ENCODE measurements at regions not wholly inside any gene's neighbourhood (a gene's known extent, or its start where the extent isn't known, plus 50 kb on each side); places are given as distances from the start of the nearest gene placed in this dataset.

DNA sequence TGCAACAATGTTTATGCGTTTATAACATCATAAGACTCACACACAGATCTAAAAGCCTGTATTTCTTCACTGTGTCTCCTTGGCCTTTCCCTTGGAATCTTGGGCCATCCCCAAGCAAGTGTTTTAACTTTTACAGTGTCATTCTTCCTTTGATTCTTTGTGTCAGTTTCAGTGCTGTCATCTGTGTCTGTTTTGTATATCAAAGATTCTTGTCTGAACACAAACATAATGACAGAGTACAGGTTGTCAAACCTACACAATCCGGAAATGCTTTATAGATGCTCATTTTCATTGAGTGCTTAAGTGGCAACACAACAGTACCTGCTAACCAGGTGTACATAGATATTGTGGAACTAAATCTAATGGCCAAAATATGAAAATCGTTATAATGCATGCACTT lies 1500.0 kb downstream of the TECRL start:
- TF ChIP-seq, protein P1, sequence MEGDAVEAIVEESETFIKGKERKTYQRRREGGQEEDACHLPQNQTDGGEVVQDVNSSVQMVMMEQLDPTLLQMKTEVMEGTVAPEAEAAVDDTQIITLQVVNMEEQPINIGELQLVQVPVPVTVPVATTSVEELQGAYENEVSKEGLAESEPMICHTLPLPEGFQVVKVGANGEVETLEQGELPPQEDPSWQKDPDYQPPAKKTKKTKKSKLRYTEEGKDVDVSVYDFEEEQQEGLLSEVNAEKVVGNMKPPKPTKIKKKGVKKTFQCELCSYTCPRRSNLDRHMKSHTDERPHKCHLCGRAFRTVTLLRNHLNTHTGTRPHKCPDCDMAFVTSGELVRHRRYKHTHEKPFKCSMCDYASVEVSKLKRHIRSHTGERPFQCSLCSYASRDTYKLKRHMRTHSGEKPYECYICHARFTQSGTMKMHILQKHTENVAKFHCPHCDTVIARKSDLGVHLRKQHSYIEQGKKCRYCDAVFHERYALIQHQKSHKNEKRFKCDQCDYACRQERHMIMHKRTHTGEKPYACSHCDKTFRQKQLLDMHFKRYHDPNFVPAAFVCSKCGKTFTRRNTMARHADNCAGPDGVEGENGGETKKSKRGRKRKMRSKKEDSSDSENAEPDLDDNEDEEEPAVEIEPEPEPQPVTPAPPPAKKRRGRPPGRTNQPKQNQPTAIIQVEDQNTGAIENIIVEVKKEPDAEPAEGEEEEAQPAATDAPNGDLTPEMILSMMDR (CRISPR knock-in tag; IDR thresholded peaks at IDR 0.05): no peak
- TF ChIP-seq HDAC1 (CRISPR knock-in tag; IDR thresholded peaks at IDR 0.05): no peak
- TF ChIP-seq NCOA5 (CRISPR knock-in tag; IDR thresholded peaks at IDR 0.05): no peak
- TF ChIP-seq, protein P2, sequence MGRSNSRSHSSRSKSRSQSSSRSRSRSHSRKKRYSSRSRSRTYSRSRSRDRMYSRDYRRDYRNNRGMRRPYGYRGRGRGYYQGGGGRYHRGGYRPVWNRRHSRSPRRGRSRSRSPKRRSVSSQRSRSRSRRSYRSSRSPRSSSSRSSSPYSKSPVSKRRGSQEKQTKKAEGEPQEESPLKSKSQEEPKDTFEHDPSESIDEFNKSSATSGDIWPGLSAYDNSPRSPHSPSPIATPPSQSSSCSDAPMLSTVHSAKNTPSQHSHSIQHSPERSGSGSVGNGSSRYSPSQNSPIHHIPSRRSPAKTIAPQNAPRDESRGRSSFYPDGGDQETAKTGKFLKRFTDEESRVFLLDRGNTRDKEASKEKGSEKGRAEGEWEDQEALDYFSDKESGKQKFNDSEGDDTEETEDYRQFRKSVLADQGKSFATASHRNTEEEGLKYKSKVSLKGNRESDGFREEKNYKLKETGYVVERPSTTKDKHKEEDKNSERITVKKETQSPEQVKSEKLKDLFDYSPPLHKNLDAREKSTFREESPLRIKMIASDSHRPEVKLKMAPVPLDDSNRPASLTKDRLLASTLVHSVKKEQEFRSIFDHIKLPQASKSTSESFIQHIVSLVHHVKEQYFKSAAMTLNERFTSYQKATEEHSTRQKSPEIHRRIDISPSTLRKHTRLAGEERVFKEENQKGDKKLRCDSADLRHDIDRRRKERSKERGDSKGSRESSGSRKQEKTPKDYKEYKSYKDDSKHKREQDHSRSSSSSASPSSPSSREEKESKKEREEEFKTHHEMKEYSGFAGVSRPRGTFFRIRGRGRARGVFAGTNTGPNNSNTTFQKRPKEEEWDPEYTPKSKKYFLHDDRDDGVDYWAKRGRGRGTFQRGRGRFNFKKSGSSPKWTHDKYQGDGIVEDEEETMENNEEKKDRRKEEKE (IDR thresholded peaks at IDR 0.05): no peak
- TF ChIP-seq, protein P3, sequence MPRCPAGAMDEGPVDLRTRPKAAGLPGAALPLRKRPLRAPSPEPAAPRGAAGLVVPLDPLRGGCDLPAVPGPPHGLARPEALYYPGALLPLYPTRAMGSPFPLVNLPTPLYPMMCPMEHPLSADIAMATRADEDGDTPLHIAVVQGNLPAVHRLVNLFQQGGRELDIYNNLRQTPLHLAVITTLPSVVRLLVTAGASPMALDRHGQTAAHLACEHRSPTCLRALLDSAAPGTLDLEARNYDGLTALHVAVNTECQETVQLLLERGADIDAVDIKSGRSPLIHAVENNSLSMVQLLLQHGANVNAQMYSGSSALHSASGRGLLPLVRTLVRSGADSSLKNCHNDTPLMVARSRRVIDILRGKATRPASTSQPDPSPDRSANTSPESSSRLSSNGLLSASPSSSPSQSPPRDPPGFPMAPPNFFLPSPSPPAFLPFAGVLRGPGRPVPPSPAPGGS (CRISPR knock-in tag; IDR thresholded peaks at IDR 0.05): no peak
- no peak for TF ChIP-seq TGIF2 (CRISPR knock-in tag; IDR thresholded peaks at IDR 0.05)
- no peak for TF ChIP-seq TMF1 (CRISPR knock-in tag; IDR thresholded peaks at IDR 0.05; ENCODE audit: low read depth)
- TF ChIP-seq ARNT (IDR thresholded peaks at IDR 0.05): no peak
- TF ChIP-seq, protein P4, sequence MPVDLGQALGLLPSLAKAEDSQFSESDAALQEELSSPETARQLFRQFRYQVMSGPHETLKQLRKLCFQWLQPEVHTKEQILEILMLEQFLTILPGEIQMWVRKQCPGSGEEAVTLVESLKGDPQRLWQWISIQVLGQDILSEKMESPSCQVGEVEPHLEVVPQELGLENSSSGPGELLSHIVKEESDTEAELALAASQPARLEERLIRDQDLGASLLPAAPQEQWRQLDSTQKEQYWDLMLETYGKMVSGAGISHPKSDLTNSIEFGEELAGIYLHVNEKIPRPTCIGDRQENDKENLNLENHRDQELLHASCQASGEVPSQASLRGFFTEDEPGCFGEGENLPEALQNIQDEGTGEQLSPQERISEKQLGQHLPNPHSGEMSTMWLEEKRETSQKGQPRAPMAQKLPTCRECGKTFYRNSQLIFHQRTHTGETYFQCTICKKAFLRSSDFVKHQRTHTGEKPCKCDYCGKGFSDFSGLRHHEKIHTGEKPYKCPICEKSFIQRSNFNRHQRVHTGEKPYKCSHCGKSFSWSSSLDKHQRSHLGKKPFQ (CRISPR knock-in tag; IDR thresholded peaks at IDR 0.05; ENCODE audit: insufficient replicate concordance): no peak
- no peak for TF ChIP-seq BRCA1 (CRISPR knock-in tag; IDR thresholded peaks at IDR 0.05)

All from HepG2 (cell line).